ENCODE measurements at regions not wholly inside any gene's neighbourhood (a gene's known extent, or its start where the extent isn't known, plus 50 kb on each side); places are given as distances from the start of the nearest gene placed in this dataset.

GRCh38 chr18:61722247-61722646 lies 170.6 kb downstream of the RNF152 start:
- peaks cover 0 to 14% (median 0%) of the 10 kb centered on the region in 9 donors for H3K4me1 ChIP-seq
- intact Hi-C loops (cut with DNase I) = loop anchor here in 1 of 10 donors (2.0 to 10.0 kb wide), 2 partner anchors 21 to 87 kb away; no protein-coding TSS in a partner anchor
- DNase-seq (no peak), ATAC-seq (no peak)
- no peaks in the 10 kb centered on the region for H3K36me3 ChIP-seq
- H3K27me3 ChIP-seq = no peaks in the 10 kb centered on the region
- H3K9me3 ChIP-seq = peaks cover 0 to 13% (median 0%) of the 10 kb centered on the region in 11 donors
- H3K27ac ChIP-seq = no peak overlapping the region
- TF ChIP-seq CTCF (IDR thresholded peaks at IDR 0.05) = no peak
- WGBS, 2 donors = 97 to 99% methylated on average over 2 of the region's 2 CpGs
- no peak overlapping the region for H3K4me3 ChIP-seq

- TF ChIP-seq CTCF (IDR thresholded peaks at IDR 0.05) = no peak
- intact Hi-C loops (cut with DNase I) = loop anchor here in 1 of 10 donors (10.0 kb wide), 1 partner anchor 86 kb away; no protein-coding TSS in a partner anchor
- Histone ChIP-seq H3K27ac (no peak overlapping the region), H3K4me3 (no peak overlapping the region), H3K36me3 (no peaks in the 10 kb centered on the region), H3K9me3 (peaks cover 0 to 1% (median 0%) of the 10 kb centered on the region in 11 donors), H3K27me3 (no peaks in the 10 kb centered on the region), H3K4me1 (peaks cover 0 to 14% (median 0%) of the 10 kb centered on the region in 9 donors)
- WGBS, 2 donors = 93% methylated on average over 5 of the region's 5 CpGs
- DNase-seq = no peak
- no peak for ATAC-seq
Measured at GRCh38 chr18:61720496-61720895, 172.3 kb downstream of the RNF152 start.

- peak in 2 of 8 donors; percentile 34 to 44 for ATAC-seq
- Histone ChIP-seq H3K4me3 (no peak overlapping the region), H3K27ac (peak overlapping the region in 1 of 10 donors; percentile 41), H3K36me3 (no peaks in the 10 kb centered on the region), H3K27me3 (no peaks in the 10 kb centered on the region), H3K4me1 (peaks cover 0 to 14% (median 0%) of the 10 kb centered on the region in 9 donors), H3K9me3 (no peaks in the 10 kb centered on the region)
- no peak for TF ChIP-seq CTCF (IDR thresholded peaks at IDR 0.05)
- DNase-seq = no peak
- WGBS, 2 donors = 60 to 69% methylated on average over 1 of the region's 1 CpG
- intact Hi-C loops (cut with DNase I) = loop anchor here in 1 of 10 donors (10.0 kb wide), 1 partner anchor 85 kb away; no protein-coding TSS in a partner anchor
Measured at GRCh38 chr18:61719671-61720070, 173.1 kb downstream of the RNF152 start.

- intact Hi-C loops (cut with DNase I) = no loop called here
- 85 to 93% methylated on average over 3 of the region's 3 CpGs for WGBS, 2 donors
- H3K36me3 ChIP-seq = no peaks in the 10 kb centered on the region
- DNase-seq = no peak
- TF ChIP-seq CTCF (IDR thresholded peaks at IDR 0.05) = no peak
- H3K9me3 ChIP-seq = no peaks in the 10 kb centered on the region
- H3K4me1 ChIP-seq = peaks cover 0 to 14% (median 0%) of the 10 kb centered on the region in 9 donors
- H3K27me3 ChIP-seq = no peaks in the 10 kb centered on the region
- ATAC-seq = no peak
- H3K4me3 ChIP-seq = no peak overlapping the region
- H3K27ac ChIP-seq = peak overlapping the region in 1 of 10 donors; percentile 41
Measured at GRCh38 chr18:61718944-61719343, 173.9 kb downstream of the RNF152 start.

Data from heart right ventricle (tissue), 16 donors.